Prostate gland (tissue), 2 donors: ENCODE measurements at regions not wholly inside any gene's neighbourhood (a gene's known extent, or its start where the extent isn't known, plus 50 kb on each side); places are given as distances from the start of the nearest gene placed in this dataset.
A peak's percentile ranks its signal among the peaks of the same experiment; 100 is the strongest.

Experiments
- DNase-seq: peaks from one replicate; pipeline ENCODE4 v3.0.0-alpha.2; 2019; ENCODE audit warnings: low spot score
- H3K27ac ChIP-seq, 2 donors: fragments of 200-600 bp; sonication (generic); 2 replicates each; pipeline ENCODE4 v1.5.1; 2017 to 2019
- H3K27me3 ChIP-seq: fragments of 200-600 bp; sonication (generic); replicated peaks from 2 replicates; pipeline ENCODE4 v1.5.1; 2019; ENCODE audit not compliant: insufficient read depth
- H3K36me3 ChIP-seq, 2 donors: fragments of 200-600 bp; sonication (generic); 1 replicate in 1 of 2; 2 replicates in 1 of 2; pipeline versions ENCODE4 v1.5.1 to v1.8.1; 2017 to 2019
- H3K4me1 ChIP-seq: fragments of 200-600 bp; sonication (generic); replicated peaks from 2 replicates; pipeline ENCODE4 v1.5.1; 2019
- H3K4me3 ChIP-seq, 2 donors: fragments of 200-600 bp; sonication (generic); 2 replicates each; pipeline ENCODE4 v1.5.1; 2017 to 2019
- H3K9me3 ChIP-seq: fragments of 200-600 bp; sonication (generic); 2 replicates; pipeline ENCODE4 v1.5.1; 2017
- CTCF ChIP-seq, 4 experiments: fragments of 200-600 bp in 2 of 4; fragments of 450-650 bp in 2 of 4; sonication (generic) in 2 of 4; IDR thresholded peaks; 1 replicate in 3 of 4; 2 replicates in 1 of 4; pipeline ENCODE4 v1.5.1; 2016 to 2019; ENCODE audit warnings: antibody characterized with exemption in 4 of 4, mild to moderate bottlenecking in 2 of 4, moderate library complexity in 2 of 4
- POLR2A ChIP-seq: fragments of 450-650 bp; IDR thresholded peaks from one replicate; pipeline ENCODE4 v1.6.1; 2016; ENCODE audit warnings: antibody characterized with exemption, mild to moderate bottlenecking
- POLR2AphosphoS5 ChIP-seq: sonication (generic); formaldehyde crosslinking; IDR thresholded peaks from one replicate; pipeline ENCODE4 v1.6.1; 2017; ENCODE audit warnings: antibody characterized with exemption
- WGBS: methylation state at CpG from one replicate; pipeline ENCODE4 v1.1.5; 2018; 5-methylcytosine and 5-hydroxymethylcytosine counted together
- intact Hi-C: fragments of 100-400 bp; cut with DNase I; formaldehyde crosslinking; loops from one replicate; pipeline ENCODE4 v1.14.2; 2022

DNA sequence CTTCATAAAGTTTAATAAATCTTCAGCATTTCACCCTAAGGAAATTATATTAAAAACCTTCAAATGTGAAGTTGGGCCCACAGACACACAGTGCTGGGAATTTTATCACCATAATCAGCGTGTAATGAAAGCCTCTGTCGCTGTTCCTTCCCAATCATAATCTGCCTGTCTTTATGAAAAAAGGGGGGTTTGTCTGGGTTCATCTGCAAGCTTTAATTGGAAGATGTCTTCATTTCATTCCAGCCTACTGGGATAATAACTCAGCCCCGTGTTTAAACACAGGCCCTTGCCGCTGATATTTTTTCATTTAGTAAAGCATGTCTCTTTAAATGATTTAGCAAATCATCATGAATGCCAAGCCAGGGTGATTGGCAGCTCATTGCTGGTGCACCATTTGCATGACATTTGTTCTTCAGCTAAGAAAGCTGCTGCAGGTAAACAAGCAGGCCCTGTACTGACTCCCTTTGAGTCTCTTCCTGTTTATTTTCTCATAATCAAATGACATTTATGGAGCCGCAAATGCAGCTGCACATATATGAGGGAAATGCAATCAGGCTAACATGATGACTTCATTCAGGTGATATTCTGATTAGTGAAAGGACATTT is 362.9 kb upstream of the TLE4 start:
- 72% methylated on average over 5 of the region's 5 CpGs for WGBS
- Histone ChIP-seq H3K9me3 (no peaks in the 10 kb centered on the region), H3K36me3 (no peaks in the 10 kb centered on the region), H3K27ac (no peak overlapping the region), H3K27me3 (no peaks in the 10 kb centered on the region), H3K4me1 (no peaks in the 10 kb centered on the region), H3K4me3 (no peak overlapping the region)
- no peak for DNase-seq
- TF ChIP-seq POLR2A (no peak), CTCF (IDR thresholded peaks at IDR 0.05) (no peak), POLR2AphosphoS5 (no peak)
- intact Hi-C loops: no loop called here

- no peak overlapping the region for H3K4me3 ChIP-seq
- WGBS: 34% methylated on average over 5 of the region's 5 CpGs
- no peak for DNase-seq
These were observed 361.1 kb upstream of the TLE4 start for GRCh38 chr9:79210541-79211243.

DNA sequence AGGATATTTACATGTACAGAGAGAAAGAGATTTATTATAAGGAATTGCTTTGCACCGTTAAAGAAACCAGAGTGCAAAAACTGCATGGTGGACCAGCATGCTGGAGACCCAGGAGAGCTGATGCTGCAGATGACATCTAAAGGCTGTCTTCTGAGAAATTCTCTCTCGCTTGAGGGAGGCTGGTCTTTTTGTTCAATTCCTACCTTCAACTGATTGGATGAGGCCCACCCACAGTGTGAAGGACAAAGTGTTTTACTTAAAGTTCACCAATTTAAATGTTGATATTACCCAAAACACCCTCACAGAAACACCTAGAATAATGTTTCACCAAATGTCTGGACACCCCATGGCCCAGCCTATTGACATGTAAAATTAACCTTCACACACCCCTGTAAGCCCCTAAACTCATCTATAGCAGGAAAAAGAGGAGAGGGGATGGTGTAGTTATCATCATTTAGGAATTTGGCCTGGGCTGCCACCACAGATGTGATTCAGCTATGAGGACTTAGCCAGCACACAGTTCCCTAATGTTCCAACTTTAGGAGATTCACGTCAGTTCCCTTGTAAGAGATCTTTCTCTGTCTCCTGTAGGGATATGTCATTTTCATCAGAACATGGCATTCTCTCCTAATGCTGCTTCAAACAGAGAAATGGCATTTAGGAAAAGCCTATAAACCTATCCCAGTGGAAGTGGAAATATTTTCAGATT is 358.2 kb upstream of the TLE4 start:
- WGBS: 87% methylated on average over 3 of the region's 3 CpGs
- Histone ChIP-seq H3K9me3 (no peaks in the 10 kb centered on the region), H3K27ac (no peak overlapping the region), H3K4me1 (no peaks in the 10 kb centered on the region), H3K27me3 (no peaks in the 10 kb centered on the region), H3K36me3 (no peaks in the 10 kb centered on the region), H3K4me3 (no peak overlapping the region)
- TF ChIP-seq CTCF (IDR thresholded peaks at IDR 0.05) (no peak), POLR2AphosphoS5 (no peak), POLR2A (no peak)
- intact Hi-C loops: no loop called here
- DNase-seq: no peak

More at GRCh38 chr9:79210541-79211243, 361.1 kb upstream of the TLE4 start:
- no peaks in the 10 kb centered on the region for H3K36me3 ChIP-seq
- no peaks in the 10 kb centered on the region for H3K9me3 ChIP-seq
- H3K27me3 ChIP-seq: no peaks in the 10 kb centered on the region
- no peak for TF ChIP-seq POLR2AphosphoS5
- no peak for TF ChIP-seq POLR2A
- TF ChIP-seq CTCF (IDR thresholded peaks at IDR 0.05): no peak
- no peak overlapping the region for H3K27ac ChIP-seq
- H3K4me1 ChIP-seq: no peaks in the 10 kb centered on the region
- intact Hi-C loops: no loop called here

DNA sequence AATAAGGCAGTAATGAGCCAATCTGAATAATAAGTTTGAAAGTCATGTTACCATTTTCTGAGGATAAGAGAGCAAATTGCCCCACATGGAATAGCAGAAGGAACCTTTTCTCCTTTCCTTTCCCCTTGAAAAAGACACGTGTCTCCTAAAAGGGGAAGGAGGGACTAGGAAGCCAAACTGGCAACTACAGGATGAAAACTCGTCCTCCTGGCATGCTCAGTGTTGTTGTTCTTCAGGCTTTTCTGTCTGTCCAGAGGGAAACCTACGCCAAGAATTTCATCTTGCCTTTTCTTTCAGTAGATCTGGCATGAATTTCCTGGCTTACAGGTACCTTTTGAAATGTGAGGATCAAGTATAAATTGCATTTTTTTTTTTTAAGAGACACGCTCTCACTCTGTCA is 355.9 kb upstream of the TLE4 start:
- no peak for TF ChIP-seq CTCF (IDR thresholded peaks at IDR 0.05)
- no peak for TF ChIP-seq POLR2A
- TF ChIP-seq POLR2AphosphoS5: no peak
- Histone ChIP-seq H3K27ac (no peak overlapping the region), H3K9me3 (no peaks in the 10 kb centered on the region), H3K4me3 (no peak overlapping the region), H3K4me1 (no peaks in the 10 kb centered on the region), H3K27me3 (no peaks in the 10 kb centered on the region), H3K36me3 (no peaks in the 10 kb centered on the region)
- 9% methylated on average over 4 of the region's 4 CpGs for WGBS
- DNase-seq: peak; percentile 17
- intact Hi-C loops: no loop called here
